Activated CD8-positive, alpha-beta memory T cell treated with anti-CD3 and anti-CD28 coated beads, Interleukin-2, amount 50 U/mL, for 48 hours (primary cell): ENCODE measurements at regions not wholly inside any gene's neighbourhood (a gene's known extent, or its start where the extent isn't known, plus 50 kb on each side); places are given as distances from the start of the nearest gene placed in this dataset.

Experiments used
- DNase-seq: peaks from one replicate; pipeline ENCODE4 v3.0.0-alpha.2; 2020

DNA sequence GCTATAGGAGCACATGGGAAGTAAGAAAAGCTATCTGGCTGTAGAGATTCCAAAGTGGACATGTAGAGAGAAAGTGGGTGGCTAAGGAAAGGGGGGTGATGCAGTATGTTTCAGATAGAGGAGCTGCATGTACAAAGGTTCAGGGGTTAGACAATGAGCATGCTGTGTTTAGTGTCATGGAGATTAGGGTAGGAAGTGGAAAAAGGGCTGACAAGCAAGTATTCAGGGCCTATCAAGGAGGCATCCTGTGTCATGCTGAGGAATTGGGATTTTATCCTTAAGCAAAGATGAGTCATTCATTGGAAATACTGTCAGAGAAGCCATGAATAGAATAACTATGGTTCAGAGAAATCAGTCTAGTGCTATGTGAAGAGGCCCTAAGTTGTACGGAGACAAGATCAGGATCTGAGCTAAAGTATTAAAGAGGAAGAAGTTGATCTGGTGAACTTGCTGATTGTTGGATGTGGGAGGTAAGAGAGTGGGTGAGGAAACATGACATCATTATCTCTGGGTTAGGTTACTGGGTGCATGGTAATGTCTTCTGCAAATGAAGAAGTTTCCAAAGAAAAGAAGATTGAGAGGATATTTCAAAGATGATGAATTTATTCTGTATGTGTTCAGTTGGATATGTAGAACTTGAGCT lies 176.7 kb upstream of the GOLIM4 start:
- DNase-seq = no peak

DNA sequence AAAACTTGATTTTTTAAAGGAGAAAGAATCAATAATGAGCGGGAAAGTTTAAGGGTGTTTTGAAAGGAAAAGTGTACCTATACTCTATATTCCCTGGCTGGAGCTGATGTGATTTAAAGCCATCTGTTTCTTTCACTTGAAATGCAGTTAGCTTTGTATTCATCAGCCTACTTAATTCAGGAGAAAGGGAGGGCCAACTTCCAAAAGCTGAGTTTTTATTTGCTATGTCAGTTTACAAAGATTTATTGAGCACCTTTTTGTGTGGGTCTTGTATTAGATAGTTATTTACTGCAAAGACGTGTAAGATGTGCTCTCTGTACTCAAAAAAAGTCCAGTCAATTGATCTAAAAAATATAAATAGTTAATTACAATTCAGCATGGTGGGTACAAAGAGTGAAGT lies 176.2 kb upstream of the GOLIM4 start:
- DNase-seq = no peak

DNA sequence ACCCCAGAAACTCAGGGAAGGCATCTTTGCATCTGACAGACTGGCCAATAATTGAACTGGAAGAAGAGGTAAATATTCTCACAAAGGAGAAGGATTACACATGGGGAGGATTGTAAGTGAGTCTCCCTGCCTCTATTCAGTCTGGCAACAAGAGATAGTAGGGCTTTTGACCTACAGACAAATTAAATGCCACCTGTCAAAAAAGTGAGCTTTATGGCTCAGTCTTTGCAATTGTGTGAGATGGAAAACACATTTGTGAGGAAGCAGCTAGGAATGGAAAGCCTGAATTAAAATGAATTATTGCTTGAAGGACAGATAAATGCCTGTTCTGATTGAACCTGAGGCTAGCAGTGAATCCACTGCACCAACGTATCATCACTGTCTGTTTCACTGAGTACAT lies 173.3 kb upstream of the GOLIM4 start:
- DNase-seq = no peak

DNA sequence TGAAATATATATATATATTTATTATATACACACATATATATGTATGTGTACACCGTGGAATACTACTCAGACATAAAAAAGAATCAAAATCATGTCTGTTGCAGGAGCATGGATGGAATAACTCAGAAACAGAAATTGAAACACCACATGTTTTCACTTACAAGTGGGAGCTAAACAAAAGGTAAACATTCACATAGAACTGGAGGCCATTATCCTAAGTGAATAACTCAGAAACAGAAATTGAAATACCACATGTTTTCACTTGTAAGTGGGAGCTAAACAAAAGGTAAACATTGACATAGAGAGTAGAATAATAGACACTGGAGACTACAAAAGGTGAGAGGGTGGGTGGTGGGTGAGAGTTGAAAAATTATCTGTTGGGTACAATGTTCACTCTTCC lies 171.5 kb upstream of the GOLIM4 start:
- DNase-seq = no peak

DNA sequence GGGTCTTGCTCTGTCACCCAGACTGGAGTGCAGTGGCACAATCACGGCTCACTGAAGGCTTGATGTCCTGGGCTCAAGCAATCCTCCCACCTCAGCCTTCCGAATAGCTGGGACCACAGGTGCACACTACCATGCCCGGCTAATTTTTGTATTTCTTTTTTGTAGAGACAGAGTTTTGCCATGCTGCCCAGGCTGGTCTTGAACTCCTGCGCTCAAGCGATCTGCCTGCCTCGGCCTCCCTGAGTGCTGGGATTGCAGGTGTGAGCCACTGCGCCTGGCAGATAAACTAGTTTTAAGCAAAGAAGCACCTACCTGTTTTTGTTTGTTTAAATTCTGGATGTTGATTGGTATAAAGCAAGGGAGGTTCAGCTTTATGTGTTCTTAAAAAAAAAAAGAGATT lies 170.6 kb upstream of the GOLIM4 start:
- DNase-seq = no peak

DNA sequence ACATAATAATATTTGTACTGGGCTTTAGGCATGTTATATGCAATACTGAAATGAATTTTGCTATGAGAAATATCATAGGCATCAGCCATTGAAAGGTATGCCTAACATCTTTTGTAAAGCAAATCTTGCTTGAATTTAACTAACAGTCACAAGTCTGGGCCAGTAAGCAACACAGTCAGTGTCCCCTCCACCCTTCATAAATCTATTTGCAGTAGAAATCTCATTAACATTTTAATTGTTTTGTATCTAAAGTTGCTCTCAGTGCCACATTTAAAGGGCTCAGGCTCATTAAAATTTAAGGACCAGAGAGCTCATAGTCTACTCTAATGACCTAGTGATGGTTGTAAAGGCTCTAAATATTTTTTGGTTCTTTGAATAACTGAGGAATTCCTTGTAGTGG lies 167.2 kb upstream of the GOLIM4 start:
- no peak for DNase-seq

DNA sequence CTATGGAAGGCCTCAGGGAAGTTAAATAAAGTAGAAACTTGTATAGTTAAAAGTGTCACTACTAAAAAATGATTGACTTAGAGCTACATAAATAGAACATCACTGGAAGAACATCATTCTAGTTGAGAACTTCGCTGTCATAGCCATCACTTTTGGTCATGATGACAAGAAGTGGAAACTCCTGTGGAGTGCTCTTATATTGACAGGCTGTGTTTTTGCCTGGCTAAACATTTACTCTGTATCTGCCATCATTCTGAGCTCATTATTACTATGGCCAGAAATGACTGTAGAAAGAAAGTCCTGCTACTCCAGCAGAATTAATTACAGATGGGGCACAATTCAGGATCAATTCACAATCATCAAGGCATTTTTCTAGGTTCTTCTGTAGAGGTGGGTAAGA lies 165.1 kb upstream of the GOLIM4 start:
- no peak for DNase-seq

DNA sequence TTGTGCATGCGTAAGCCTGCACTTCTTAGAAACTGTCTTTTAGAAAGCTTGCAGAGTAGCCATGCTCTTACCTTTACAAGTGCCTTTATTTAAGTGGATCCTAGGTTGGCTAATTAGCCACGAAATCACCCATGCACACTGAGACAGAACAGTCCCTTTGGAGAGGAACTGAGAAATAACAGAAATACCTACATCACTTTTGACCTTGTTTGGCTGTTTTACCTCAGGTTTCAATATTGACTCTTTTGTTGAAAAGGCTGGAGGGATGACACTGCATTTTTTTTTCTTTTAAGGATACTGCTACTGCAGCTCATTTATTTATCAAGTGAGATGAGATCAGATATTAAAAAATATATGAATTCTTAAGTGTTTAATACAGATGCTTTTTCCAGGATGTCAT lies 155.6 kb upstream of the GOLIM4 start:
- no peak for DNase-seq

DNA sequence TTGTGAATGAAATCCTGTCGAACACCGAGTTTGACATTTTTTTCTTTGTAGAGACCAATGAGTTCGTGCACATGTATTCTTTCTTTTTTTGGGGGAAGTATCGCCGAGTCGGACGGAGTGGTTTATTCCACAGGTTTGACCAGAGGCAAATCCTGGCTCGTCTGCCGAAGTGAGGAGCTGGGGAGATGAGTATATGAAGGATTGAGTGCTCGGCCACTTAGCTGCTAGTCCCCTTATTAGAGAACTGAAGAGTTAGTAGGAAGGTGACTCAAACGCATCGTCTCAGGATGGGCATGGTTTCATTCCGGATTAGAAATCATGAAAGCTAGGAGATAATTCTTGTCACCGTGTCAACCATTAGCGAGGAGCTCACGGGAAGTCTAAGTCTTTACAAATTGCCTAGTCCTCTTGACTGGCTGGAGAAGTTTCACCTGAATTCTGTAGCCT lies 154.7 kb upstream of the GOLIM4 start:
- no peak for DNase-seq

DNA sequence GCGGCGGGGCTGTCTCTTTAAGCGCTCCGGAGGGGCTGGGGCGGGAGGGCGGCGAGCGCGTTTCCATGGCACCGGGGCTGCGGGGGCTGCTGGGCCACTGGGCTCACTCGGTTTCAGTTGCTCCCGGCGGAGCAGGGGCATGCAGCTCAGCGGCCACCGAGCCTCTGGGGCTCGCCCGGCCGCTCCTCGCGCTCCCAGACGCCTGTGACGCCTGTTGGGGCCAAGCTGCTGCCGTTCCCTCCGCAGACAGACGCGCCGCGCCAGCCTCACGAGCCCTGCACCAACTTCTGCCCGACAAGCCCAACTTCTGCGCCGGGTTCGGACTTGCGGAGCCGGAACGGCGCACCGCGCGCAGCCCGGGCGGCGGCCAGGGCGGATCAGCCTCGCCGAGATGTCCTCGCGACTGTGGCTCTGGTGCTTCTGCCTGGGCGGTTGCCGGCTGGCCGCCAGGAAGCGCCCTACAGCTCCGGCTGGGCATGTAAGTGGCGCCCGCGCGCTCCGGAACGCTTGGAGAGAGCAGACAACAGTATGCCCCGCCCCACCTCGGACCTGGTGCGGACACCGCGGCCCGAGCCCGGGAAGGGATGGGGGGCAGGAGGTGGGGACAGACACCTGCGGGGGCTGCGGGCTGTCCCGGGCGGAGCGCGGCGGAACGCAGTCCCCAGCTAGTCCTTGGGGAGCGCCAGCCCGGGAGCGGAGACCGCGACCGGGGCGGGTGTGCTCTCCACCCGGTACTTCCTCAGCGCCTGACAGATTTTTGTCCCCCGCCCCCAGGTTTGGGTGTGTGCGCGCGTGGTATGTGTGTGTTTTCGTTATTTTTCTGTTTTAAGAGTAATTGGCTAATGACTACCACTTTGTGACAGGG lies 154.1 kb upstream of the GOLIM4 start:
- peak; percentile 59 for DNase-seq

DNA sequence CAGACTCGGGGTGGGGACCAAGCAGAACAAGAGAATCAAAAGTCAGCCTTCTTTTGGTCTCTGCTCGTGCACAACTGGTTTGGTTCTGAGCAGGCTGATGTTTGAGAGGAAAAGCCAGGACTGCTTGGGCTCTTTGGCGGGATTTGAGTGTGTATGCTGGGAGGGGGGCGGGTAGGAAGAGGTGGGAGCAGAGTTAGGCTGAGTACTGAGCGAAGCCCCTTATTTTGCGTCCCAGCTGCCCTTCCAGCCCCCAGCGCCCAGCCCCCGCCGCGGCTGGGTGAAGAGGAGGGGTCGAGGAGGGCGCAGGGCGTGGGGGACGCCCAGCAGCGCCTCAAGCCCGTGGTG lies 153.5 kb upstream of the GOLIM4 start:
- no peak for DNase-seq

DNA sequence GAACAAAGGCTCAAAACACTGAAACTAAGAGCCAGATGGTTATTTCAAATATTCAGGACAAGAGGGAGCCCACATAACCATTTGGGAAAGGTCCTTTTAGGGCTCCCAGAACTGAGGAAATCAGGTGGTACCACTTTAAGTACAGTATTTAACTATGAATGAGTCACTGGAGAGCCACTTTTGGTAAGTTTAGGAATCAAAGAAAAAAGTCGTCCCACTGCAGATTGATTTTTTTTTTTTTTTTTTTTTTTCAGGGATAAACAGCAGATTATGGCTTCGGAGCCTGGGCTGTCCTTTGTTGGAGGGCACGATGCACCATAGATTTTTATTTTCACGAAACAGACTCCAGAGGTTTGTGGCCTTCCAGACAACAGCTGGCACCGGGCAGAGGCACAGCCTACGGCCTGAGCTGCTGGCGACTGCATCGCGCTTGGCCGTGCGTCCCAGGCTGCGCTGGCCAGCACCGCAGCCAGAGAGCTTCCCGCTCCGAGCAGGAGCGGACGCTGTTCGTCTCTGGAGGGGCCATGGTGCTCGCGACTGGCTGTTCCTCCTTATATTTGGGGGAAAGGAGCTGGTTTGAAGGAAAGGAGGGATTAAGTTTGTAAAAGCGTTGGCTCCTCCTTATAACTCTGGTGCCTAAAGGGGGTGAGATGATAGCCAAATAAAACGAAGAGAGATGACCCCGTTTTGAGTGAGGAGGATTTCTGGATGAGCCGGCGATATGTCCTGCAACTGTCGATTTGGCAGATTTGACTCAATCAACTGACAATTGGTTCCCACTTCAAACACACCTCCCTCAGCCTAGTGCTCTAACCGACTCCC lies 152.9 kb upstream of the GOLIM4 start:
- no peak for DNase-seq

DNA sequence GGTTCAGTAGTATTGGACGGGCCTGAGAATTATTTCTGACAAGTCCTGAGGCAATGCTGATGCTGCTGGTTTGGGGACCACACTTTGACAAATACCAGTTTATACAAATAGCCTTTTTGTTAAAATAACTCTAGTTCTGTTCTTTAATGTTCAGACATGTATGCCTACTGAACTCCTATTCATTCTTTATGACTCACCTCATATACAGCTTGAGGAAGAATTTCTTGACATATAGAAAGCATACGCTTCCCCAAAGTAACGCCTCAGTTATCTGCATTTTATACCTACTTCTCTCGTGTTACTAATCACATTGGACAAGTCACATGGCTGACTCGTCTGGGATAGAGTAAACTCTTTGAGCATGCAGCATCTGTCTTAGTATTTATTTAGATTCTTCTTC lies 145.4 kb upstream of the GOLIM4 start:
- no peak for DNase-seq

DNA sequence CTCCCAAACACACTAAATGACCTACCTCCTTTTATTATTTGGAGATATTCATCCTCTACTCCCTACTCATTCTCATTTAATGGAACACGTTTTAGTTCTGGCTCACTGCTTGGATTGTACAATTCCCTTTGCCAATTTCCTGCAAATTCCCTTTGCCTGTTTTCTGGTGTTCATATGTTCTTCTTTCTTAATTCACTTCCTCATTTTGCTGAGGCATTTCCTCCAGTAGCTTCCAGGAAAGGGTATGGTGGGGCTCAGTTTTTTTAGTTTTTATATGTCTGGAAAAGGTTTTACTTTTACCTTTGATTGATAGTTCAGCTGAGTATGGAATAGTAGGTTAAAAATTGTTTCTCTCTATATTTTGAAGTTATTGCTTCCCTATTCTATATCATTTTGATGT lies 143.6 kb upstream of the GOLIM4 start:
- DNase-seq = no peak

DNA sequence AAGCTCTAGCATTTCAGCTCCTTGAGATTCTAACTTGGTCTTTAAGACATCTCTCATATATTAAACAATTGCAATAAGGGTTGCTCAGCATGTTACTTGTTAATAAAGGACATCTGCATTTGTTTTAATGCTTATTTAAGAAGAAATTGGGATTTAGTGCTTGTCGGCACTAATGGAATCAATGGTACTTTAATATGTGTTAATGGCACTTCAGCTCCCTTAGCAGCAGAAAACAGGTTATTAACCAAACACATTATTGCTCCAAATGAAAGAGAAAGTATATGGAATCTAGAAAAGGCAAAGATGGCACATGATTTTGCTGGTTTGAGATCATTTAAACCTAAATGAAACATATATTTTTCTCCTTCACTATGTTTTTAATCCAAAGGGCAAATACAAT lies 137.3 kb upstream of the GOLIM4 start:
- no peak for DNase-seq

DNA sequence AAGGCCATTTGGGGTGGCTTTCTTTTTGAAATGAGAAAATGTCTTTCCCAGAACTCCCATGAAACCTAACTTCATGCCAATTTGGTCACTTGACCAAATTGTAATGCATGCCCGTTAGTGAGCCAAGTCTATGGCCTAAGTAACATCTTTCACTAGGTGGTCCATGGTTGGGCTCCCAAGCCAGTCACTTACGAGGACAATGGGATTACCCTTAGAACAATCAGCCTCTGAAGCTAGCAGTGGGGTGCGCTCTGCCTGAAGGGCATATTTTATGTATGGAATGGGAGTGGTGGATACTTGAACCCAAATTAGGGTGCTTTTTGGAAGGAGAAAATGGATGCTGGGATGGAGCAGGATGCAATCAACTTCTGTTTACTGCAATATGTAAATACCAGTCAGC lies 127.4 kb upstream of the GOLIM4 start:
- DNase-seq = no peak

DNA sequence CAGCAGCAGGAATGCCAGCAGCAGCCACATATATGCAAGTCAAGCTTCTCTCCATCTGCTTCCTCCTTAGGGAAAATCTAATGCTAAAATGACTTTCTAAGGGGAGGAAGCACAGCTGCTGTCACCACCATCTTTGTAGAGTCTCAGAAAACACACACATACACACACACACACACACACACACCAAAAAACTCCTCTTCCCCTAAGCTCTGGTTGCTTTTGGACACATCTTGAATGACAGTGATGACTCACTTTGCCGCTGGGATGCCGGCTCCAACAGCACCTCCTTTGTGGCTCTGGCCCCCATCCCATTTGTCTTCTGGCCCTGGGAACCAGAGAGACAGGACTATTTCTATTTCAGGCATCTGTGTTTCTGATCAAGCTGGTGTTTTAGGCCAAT lies 124.8 kb upstream of the GOLIM4 start:
- no peak for DNase-seq

DNA sequence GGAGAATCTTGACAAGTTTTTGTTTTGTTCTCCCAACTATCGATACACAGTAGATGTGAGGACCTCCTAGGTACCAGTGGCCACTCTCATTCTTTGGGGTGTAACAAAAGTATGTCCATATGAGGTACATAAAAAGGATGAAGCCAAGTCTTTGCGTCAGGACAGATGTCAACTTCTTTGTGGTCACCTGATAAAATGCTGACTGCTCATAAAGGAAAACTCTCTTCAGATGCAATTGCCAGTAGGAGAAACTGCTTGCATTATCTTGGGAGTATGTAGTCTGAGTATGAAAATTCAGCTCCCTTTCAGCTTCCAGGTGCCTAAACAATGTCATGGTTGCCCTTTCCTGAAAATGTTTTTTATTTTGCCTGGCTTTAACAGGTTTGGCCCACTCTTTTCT lies 123.8 kb upstream of the GOLIM4 start:
- DNase-seq = no peak

DNA sequence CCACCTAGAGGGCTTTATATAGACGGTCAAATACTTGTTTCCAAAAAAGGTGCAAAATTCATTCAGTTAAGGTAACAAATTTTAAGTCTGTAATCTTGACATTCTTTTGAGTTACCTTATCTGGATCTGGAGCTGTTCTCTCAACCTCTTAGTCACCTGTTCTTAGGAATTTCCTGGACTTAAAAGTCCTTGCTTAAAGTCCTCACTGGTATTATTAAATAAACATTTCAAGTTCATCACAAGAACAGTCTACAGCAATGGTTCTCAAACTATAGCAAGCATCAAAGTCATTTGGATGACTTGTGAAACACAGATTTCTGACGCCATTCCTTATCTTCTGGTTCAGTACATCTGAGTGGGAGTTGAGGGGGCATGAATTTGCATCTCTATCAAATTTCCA lies 122.9 kb upstream of the GOLIM4 start:
- DNase-seq = no peak

DNA sequence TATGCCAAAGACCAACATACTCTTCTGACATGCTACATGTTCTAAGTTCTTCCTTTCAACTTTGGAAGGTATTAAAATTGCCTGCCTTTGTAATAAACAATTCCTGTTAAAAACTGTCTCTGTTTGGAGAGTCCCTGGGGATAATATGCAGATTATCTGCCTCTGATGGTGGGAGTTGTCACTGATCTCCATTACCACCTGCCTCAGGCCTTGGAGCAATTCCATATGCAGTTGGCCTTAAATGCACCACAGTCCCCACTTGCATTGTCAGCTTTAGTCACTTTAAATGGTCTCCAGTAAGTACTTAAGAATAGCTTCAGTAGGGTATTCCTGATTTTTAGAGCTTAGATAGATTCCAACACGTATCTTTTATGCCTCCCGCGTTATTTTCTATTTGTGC lies 121.1 kb upstream of the GOLIM4 start:
- DNase-seq = no peak

DNA sequence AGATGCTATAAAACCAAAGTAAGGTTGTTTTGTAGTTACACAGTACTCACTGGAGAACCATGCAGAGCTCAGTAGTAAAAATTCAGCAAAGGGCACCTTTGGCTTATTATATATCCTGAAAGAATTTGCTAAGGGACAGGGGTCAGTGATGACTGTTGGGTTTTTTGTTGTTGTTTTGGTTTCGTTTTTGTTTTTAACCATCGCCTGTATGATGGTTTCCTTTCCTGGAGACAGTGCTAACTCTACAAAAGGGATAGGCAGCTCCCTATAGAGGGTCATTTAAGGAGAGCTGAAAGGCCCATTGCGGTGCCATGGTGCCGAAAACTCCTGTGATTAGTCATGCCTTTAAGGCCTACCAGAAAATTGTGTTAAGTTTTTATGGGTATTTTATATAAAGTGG lies 118.2 kb upstream of the GOLIM4 start:
- DNase-seq = no peak

DNA sequence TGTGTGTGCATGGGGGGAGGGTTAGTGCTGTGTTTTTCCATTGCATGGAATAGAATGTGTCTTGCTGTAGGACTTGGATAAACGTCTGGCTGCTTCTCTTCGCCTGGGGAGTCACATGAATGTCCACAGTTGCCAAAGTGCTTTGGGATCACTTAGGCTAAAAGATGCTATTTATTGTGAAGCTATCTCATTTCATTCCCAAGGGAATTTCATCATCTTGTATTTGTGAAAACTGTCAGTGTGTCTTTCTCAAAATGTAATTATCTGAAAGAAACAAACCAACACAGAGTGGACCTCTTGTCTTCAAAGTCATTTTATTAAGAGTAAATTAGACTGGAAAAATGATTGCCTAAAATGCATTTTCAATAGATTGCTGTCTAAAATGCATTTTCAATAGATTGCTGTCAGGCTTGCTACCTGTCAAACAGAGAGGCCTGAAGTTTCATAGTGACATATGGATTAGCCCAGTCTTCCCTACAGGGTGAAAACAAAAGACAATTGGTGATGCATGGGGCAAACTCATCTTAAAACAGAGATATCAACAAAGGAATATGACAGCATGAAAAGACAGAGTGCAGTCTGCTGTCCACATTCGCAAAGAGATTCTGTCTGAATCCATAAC lies 117.1 kb upstream of the GOLIM4 start:
- DNase-seq = no peak

DNA sequence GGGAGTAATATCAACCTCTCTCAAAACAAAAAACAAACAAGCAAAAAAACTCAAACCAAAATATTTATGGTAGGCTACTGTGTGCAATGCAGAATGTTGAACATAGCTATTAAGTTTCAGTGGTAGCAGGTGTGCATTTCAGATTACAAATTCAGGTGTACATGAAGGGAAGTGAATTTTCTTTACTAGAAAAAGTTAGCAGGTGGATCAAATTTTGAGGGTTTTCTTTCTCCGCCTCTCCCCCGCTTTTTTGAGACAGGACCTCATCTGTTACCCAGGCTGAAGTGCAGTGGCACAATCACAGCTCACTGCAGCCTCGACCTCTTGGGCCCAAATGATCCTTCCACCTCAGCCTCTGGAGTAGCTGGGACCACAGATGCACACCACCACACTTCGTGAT lies 109.7 kb upstream of the GOLIM4 start:
- no peak for DNase-seq

DNA sequence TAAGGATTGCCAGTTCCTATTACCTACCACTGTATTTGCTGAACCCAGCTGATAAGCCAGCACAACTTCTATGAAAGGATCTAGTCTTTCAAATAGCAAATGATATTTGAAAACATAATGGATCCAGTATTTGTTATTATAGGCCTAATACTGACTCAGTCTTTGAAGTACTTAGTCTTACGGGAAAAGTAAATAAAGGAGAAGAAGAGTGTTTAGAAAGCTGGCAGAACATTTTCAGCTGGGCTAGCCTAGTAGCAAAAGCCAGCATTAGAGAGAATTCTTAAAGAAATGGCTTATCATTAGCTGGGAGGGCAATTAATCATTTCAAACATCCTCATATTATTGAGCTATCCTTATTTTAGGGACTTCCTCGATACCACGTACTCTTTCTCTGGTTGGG lies 101.4 kb upstream of the GOLIM4 start:
- DNase-seq = no peak
